ENCODE measurements at regions not wholly inside any gene's neighbourhood (a gene's known extent, or its start where the extent isn't known, plus 50 kb on each side); places are given as distances from the start of the nearest gene placed in this dataset.
"Not testable (repeated sequence)": the region's sequence is repeated elsewhere in the genome, so short reads cannot be mapped to it uniquely, and the experiment has no call there.

DNA sequence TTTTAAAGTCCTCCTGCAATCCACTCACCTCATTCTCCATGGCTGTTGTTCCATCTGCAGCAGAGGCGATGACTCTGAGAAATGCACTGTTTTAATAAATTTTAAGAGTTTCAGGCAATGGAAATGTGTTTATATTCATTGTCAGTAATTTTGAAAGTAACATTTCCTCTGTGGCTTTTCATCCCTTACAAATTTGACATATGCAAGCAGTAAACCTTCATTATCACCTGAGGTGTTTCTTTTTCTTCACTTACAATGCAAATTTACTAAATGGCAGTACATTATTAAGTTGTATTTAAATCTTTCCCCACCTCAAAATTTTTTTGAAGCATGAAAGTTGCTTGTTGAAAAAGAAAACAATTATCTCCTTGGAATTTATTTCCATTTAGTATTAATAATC, 136.9 kb downstream of the DIRAS2 start:
- H3K27ac ChIP-seq (ENCODE audit: control insufficient read depth, insufficient read depth, low read length), result no peak overlapping the region
- no peaks in the 10 kb centered on the region for H3K4me1 ChIP-seq (ENCODE audit: control insufficient read depth, extremely low read depth, insufficient read depth, low read length)
- no peak for TF ChIP-seq EZH2 (IDR thresholded peaks at IDR 0.05; ENCODE audit: low read length)
- TF ChIP-seq, protein P1, sequence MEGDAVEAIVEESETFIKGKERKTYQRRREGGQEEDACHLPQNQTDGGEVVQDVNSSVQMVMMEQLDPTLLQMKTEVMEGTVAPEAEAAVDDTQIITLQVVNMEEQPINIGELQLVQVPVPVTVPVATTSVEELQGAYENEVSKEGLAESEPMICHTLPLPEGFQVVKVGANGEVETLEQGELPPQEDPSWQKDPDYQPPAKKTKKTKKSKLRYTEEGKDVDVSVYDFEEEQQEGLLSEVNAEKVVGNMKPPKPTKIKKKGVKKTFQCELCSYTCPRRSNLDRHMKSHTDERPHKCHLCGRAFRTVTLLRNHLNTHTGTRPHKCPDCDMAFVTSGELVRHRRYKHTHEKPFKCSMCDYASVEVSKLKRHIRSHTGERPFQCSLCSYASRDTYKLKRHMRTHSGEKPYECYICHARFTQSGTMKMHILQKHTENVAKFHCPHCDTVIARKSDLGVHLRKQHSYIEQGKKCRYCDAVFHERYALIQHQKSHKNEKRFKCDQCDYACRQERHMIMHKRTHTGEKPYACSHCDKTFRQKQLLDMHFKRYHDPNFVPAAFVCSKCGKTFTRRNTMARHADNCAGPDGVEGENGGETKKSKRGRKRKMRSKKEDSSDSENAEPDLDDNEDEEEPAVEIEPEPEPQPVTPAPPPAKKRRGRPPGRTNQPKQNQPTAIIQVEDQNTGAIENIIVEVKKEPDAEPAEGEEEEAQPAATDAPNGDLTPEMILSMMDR (optimal IDR thresholded peaks at IDR 0.05 in 1 of 3, IDR thresholded peaks at IDR 0.05 in 1 of 3, conservative IDR thresholded peaks at IDR 0.05 in 1 of 3; ENCODE audit: extremely low read depth in 1 of 3, insufficient read depth in 2 of 3, low read length in 3 of 3), result no peak
- no peak for FAIRE-seq
- no peaks in the 10 kb centered on the region for H3K27me3 ChIP-seq (ENCODE audit: control insufficient read depth, extremely low read depth, insufficient read depth, low read length)
- no peaks in the 10 kb centered on the region for H3K79me2 ChIP-seq (ENCODE audit: control insufficient read depth, insufficient read depth, low read length)
- no peak overlapping the region for H3K4me3 ChIP-seq (ENCODE audit: control insufficient read depth in 2 of 3, extremely low read depth in 1 of 3, insufficient read depth in 2 of 3, low read depth in 1 of 3, low read length in 3 of 3)
- H3K9ac ChIP-seq (ENCODE audit: control insufficient read depth, extremely low read depth, insufficient read depth, low read length), result no peak overlapping the region
- H3K36me3 ChIP-seq (ENCODE audit: control insufficient read depth in 2 of 2, extremely low read depth in 1 of 2, insufficient read depth in 2 of 2, low read length in 2 of 2), result no peaks in the 10 kb centered on the region
- no peak for DNase-seq (ENCODE audit: low read depth, low spot score)
- H3K9me1 ChIP-seq (ENCODE audit: control insufficient read depth, extremely low read depth, insufficient read depth, low read length), result no peaks in the 10 kb centered on the region
- H3K4me2 ChIP-seq (ENCODE audit: control insufficient read depth, extremely low read depth, insufficient read depth, low read depth, low read length), result no peak overlapping the region
- H3K9me3 ChIP-seq (ENCODE audit: control insufficient read depth, low read depth, low read length), result no peaks in the 10 kb centered on the region
- dilution Hi-C loops (cut with MboI; ENCODE audit: extremely low pct_ligation_motif_present, low sequenced_read_pairs), result no loop called here
- H2AFZ ChIP-seq (ENCODE audit: control insufficient read depth, low read length), result no peak overlapping the region
- no peaks in the 10 kb centered on the region for H4K20me1 ChIP-seq (ENCODE audit: control insufficient read depth, extremely low read depth, insufficient read depth, low read length)

DNA sequence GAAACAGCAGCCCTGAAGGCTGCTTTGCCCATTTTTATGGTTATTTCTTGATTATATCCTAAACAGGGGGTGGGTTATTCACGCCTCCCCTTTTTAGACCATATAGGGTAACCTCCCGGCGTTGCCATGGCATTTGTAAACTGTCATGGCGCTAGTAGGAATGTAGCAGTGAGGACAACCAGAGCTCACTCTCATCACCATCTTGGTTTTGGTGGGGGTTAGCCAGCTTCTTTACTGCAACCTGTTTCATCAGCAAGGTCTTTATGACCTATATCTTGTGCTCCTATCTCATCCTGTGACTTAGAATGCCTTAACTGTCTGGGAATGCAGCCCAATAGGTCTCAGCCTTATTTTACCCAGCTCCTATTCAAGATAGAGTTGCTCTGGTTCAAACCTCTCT, 136.2 kb downstream of the DIRAS2 start:
- H3K79me2 ChIP-seq (ENCODE audit: control insufficient read depth, insufficient read depth, low read length); H3K4me3 ChIP-seq (ENCODE audit: control insufficient read depth in 2 of 3, extremely low read depth in 1 of 3, insufficient read depth in 2 of 3, low read depth in 1 of 3, low read length in 3 of 3); H3K9ac ChIP-seq (ENCODE audit: control insufficient read depth, extremely low read depth, insufficient read depth, low read length); H4K20me1 ChIP-seq (ENCODE audit: control insufficient read depth, extremely low read depth, insufficient read depth, low read length); H3K9me3 ChIP-seq (ENCODE audit: control insufficient read depth, low read depth, low read length); H3K4me2 ChIP-seq (ENCODE audit: control insufficient read depth, extremely low read depth, insufficient read depth, low read depth, low read length); H2AFZ ChIP-seq (ENCODE audit: control insufficient read depth, low read length); DNase-seq (ENCODE audit: low read depth, low spot score); H3K27me3 ChIP-seq (ENCODE audit: control insufficient read depth, extremely low read depth, insufficient read depth, low read length); H3K27ac ChIP-seq (ENCODE audit: control insufficient read depth, insufficient read depth, low read length); FAIRE-seq; H3K9me1 ChIP-seq (ENCODE audit: control insufficient read depth, extremely low read depth, insufficient read depth, low read length); H3K36me3 ChIP-seq (ENCODE audit: control insufficient read depth in 2 of 2, extremely low read depth in 1 of 2, insufficient read depth in 2 of 2, low read length in 2 of 2); dilution Hi-C loops (cut with MboI; ENCODE audit: extremely low pct_ligation_motif_present, low sequenced_read_pairs); H3K4me1 ChIP-seq (ENCODE audit: control insufficient read depth, extremely low read depth, insufficient read depth, low read length): not testable (repeated sequence)

DNA sequence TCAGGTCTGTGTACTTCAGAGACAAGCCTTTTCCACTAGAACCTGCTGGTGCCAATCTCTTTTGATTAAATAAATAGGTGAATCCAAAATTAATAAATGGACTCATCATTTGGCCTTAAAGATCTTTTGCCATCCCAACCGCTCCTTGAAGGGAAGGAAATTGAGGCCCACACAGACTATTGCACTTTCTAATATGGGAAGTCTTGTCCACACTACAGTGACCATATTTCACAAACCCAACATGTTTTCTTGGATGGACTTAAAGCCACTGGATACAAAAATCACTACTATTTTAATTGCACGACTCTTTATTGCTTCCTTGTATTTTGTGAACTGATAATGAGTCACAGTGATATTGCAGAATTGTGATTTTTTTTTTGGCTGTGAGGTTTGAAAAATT, 135.0 kb downstream of the DIRAS2 start:
- Histone ChIP-seq H3K4me1 (ENCODE audit: control insufficient read depth, extremely low read depth, insufficient read depth, low read length) (no peaks in the 10 kb centered on the region), H3K27ac (ENCODE audit: control insufficient read depth, insufficient read depth, low read length) (no peak overlapping the region), H3K4me3 (ENCODE audit: control insufficient read depth in 2 of 3, extremely low read depth in 1 of 3, insufficient read depth in 2 of 3, low read depth in 1 of 3, low read length in 3 of 3) (no peak overlapping the region), H3K27me3 (ENCODE audit: control insufficient read depth, extremely low read depth, insufficient read depth, low read length) (no peaks in the 10 kb centered on the region), H3K9me1 (ENCODE audit: control insufficient read depth, extremely low read depth, insufficient read depth, low read length) (no peaks in the 10 kb centered on the region), H4K20me1 (ENCODE audit: control insufficient read depth, extremely low read depth, insufficient read depth, low read length) (no peaks in the 10 kb centered on the region), H3K9ac (ENCODE audit: control insufficient read depth, extremely low read depth, insufficient read depth, low read length) (no peak overlapping the region), H2AFZ (ENCODE audit: control insufficient read depth, low read length) (no peak overlapping the region), H3K9me3 (ENCODE audit: control insufficient read depth, low read depth, low read length) (no peaks in the 10 kb centered on the region), H3K4me2 (ENCODE audit: control insufficient read depth, extremely low read depth, insufficient read depth, low read depth, low read length) (no peak overlapping the region), H3K36me3 (ENCODE audit: control insufficient read depth in 2 of 2, extremely low read depth in 1 of 2, insufficient read depth in 2 of 2, low read length in 2 of 2) (no peaks in the 10 kb centered on the region), H3K79me2 (ENCODE audit: control insufficient read depth, insufficient read depth, low read length) (no peaks in the 10 kb centered on the region)
- TF ChIP-seq EZH2 (IDR thresholded peaks at IDR 0.05; ENCODE audit: low read length), result no peak
- TF ChIP-seq, protein P1 (optimal IDR thresholded peaks at IDR 0.05 in 1 of 3, IDR thresholded peaks at IDR 0.05 in 1 of 3, conservative IDR thresholded peaks at IDR 0.05 in 1 of 3; ENCODE audit: extremely low read depth in 1 of 3, insufficient read depth in 2 of 3, low read length in 3 of 3), result no peak
- no peak for DNase-seq (ENCODE audit: low read depth, low spot score)
- no peak for FAIRE-seq
- dilution Hi-C loops (cut with MboI; ENCODE audit: extremely low pct_ligation_motif_present, low sequenced_read_pairs), result no loop called here

All from keratinocyte (primary cell).